Upper lobe of left lung (tissue), 4 donors: ENCODE measurements at regions not wholly inside any gene's neighbourhood (a gene's known extent, or its start where the extent isn't known, plus 50 kb on each side); places are given as distances from the start of the nearest gene placed in this dataset.

ENCODE experiments used
- CTCF ChIP-seq, 6 experiments: fragments of 450-650 bp in 4 of 6; fragments of 200-600 bp in 2 of 6; sonication (generic) in 2 of 6; IDR thresholded peaks; one replicate each; pipeline ENCODE4 v1.5.1; 2016 to 2019; ENCODE audit warnings: antibody characterized with exemption in 6 of 6
- EP300 ChIP-seq, 4 donors: sonication (generic); formaldehyde crosslinking; IDR thresholded peaks; one replicate each; pipeline ENCODE4 v1.5.1; 2017; ENCODE audit warnings: antibody characterized with exemption in 4 of 4, control low read depth in 2 of 4
- POLR2AphosphoS5 ChIP-seq, 2 donors: sonication (generic); formaldehyde crosslinking; IDR thresholded peaks; one replicate each; pipeline ENCODE4 v1.5.1; 2017; ENCODE audit warnings: antibody characterized with exemption in 2 of 2

- TF ChIP-seq CTCF (IDR thresholded peaks at IDR 0.05) (no peak), POLR2AphosphoS5 (IDR thresholded peaks at IDR 0.05) (no peak), EP300 (IDR thresholded peaks at IDR 0.05) (no peak)
Measured at GRCh38 chr12:25845415-25845814, 113.1 kb upstream of the RASSF8 start.
